ENCODE measurements at regions not wholly inside any gene's neighbourhood (a gene's known extent, or its start where the extent isn't known, plus 50 kb on each side); places are given as distances from the start of the nearest gene placed in this dataset.

DNA sequence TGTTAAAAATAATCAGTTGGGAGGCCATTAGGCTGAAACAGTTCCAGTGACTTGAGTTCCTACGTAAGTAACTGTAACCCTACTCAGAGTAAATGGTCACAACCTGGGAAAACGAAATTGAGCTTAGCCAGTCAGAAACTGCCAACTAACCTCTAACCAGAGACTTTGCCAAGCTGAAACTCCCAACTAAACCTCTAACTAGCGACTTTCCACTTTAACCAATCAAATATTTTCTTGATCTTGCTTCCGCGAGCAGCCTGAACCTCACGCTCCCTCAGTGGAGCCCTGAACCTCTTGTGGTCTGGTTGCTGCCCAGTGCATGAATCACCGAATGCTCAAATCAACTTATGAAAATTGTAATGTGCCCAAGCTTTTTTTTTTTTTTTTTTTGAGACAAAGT, 156.2 kb downstream of the MED10 start:
- Histone ChIP-seq H3K4me3 (ENCODE audit: low read depth, low read length) (no peak overlapping the region), H3K9me3 (ENCODE audit: severe bottlenecking) (peaks cover 15% of the 10 kb centered on the region), H3K27ac (no peak overlapping the region), H3K27me3 (ENCODE audit: insufficient read depth, low read depth, severe bottlenecking) (peaks cover 99% of the 10 kb centered on the region), H3K36me3 (no peaks in the 10 kb centered on the region)
- TF ChIP-seq, protein P1, sequence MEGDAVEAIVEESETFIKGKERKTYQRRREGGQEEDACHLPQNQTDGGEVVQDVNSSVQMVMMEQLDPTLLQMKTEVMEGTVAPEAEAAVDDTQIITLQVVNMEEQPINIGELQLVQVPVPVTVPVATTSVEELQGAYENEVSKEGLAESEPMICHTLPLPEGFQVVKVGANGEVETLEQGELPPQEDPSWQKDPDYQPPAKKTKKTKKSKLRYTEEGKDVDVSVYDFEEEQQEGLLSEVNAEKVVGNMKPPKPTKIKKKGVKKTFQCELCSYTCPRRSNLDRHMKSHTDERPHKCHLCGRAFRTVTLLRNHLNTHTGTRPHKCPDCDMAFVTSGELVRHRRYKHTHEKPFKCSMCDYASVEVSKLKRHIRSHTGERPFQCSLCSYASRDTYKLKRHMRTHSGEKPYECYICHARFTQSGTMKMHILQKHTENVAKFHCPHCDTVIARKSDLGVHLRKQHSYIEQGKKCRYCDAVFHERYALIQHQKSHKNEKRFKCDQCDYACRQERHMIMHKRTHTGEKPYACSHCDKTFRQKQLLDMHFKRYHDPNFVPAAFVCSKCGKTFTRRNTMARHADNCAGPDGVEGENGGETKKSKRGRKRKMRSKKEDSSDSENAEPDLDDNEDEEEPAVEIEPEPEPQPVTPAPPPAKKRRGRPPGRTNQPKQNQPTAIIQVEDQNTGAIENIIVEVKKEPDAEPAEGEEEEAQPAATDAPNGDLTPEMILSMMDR (IDR thresholded peaks at IDR 0.05; ENCODE audit: low read depth, low read length) = no peak
- DNase-seq = no peak

DNA sequence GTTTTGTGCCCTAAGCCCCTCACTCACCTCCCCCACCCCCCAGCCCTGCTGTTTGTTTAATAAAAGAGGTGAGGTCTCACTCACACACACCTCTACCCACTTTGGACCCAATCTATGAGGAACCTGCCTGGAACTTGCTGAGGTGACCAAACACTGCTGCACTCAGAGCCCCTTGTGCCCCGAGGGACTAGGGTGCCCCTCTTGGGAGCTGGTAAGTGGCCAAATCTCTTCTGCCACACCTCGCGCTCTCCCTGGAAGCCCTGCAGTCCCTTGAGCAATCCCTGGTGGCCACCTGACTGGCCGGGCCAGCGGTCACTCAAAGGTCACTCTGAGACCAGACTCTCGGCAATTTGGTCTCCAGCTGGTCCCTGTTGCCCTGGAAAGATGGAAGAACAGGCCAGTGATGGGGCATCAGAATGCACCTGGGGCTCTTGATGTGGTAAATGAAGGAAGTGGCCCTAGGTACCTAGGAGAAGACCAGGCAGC, 157.2 kb downstream of the MED10 start:
- Histone ChIP-seq H3K4me3 (ENCODE audit: low read depth, low read length) (no peak overlapping the region), H3K9me3 (ENCODE audit: severe bottlenecking) (peaks cover 15% of the 10 kb centered on the region), H3K36me3 (no peaks in the 10 kb centered on the region), H3K27ac (no peak overlapping the region), H3K27me3 (ENCODE audit: insufficient read depth, low read depth, severe bottlenecking) (peaks cover 99% of the 10 kb centered on the region)
- TF ChIP-seq, protein P1 (IDR thresholded peaks at IDR 0.05; ENCODE audit: low read depth, low read length) = no peak
- DNase-seq = no peak

DNA sequence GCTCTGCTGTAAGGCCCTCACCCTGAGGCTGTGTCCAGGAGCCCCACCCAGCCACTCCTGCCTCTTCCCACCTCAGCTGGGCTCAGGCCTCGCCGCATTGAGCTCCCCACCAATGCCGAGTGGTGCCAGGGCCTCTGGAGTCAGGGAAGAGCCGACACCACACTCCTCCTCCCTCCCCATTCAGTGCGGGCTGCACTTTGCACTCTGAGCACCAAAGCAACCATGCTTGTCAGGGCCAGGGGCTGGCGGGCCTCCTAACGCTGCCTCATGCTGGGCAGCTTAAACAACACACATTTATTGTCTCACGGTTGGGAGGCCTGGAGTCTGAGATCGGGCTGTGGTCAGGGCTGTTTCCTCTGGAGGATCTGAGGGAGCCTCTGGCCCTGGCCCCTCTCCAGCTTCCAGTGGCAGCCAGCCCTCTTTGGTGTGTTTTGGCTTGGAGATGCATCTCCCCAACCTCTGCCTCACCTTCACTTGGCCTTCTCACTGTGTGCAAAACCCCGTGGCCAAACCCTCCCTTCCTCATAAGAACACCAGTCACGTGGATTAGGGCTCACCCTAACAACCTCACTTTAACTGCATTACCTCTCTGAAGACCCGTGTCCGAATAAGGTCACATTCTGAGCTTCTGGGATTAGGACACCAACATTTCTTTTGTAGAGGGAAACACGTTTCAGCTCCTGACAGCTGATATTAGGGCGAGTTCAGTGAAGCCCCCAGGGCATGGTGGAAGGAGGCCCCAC, 157.8 kb downstream of the MED10 start:
- Histone ChIP-seq H3K27me3 (ENCODE audit: insufficient read depth, low read depth, severe bottlenecking) (peaks cover 99% of the 10 kb centered on the region), H3K9me3 (ENCODE audit: severe bottlenecking) (peaks cover 15% of the 10 kb centered on the region), H3K36me3 (no peaks in the 10 kb centered on the region), H3K27ac (no peak overlapping the region), H3K4me3 (ENCODE audit: low read depth, low read length) (no peak overlapping the region)
- DNase-seq = no peak
- TF ChIP-seq, protein P1 (IDR thresholded peaks at IDR 0.05; ENCODE audit: low read depth, low read length) = no peak

DNA sequence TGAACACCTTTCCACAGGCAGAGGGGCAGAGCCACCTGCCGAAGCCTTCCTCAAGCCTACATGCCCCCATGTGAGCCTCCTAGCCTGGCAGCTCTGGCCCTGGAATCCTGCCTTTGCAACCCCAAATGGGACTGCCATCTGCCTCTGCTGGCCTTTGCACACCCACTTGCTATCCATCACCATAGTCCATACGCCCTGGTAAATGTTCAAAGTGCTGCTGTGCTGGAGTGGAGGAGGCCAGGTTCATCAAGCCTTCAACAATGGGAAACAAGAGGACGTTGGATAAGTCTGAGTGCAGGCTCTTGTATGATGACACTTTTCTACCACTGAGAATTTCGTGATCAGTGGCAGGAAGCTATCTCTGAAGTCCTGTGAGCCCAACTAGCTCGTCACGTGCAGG, 159.8 kb downstream of the MED10 start:
- TF ChIP-seq, protein P1 (IDR thresholded peaks at IDR 0.05; ENCODE audit: low read depth, low read length) = no peak
- Histone ChIP-seq H3K27ac (no peak overlapping the region), H3K27me3 (ENCODE audit: insufficient read depth, low read depth, severe bottlenecking) (peaks cover 99% of the 10 kb centered on the region), H3K4me3 (ENCODE audit: low read depth, low read length) (no peak overlapping the region), H3K9me3 (ENCODE audit: severe bottlenecking) (peaks cover 11% of the 10 kb centered on the region), H3K36me3 (no peaks in the 10 kb centered on the region)
- no peak for DNase-seq

DNA sequence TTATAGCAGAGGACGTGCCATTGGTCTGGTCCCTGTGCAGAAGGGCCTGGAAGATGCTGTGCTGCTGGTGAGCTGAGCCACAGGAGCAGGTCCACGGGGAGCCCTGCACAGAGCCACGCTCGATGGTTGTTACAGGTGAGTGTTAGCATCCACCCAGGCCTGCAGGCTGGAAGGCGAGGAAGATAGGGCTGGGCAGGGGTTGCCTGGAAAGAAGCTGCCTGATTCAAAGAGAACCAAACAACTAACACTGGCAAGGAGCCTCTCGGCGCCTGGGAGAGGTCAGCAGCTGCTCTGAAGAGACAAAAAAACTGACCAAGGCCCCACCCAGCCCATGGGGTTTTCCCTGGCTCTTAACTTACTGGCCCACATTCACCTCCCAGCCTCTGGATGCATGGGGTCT, 160.2 kb downstream of the MED10 start:
- no peak for DNase-seq
- H3K27me3 ChIP-seq (ENCODE audit: insufficient read depth, low read depth, severe bottlenecking) = peaks cover 99% of the 10 kb centered on the region
- peaks cover 11% of the 10 kb centered on the region for H3K9me3 ChIP-seq (ENCODE audit: severe bottlenecking)
- H3K4me3 ChIP-seq (ENCODE audit: low read depth, low read length) = no peak overlapping the region
- H3K27ac ChIP-seq = no peak overlapping the region
- H3K36me3 ChIP-seq = no peaks in the 10 kb centered on the region
- TF ChIP-seq, protein P1 (IDR thresholded peaks at IDR 0.05; ENCODE audit: low read depth, low read length) = no peak
